Keratinocyte (primary cell): ENCODE measurements at regions not wholly inside any gene's neighbourhood (a gene's known extent, or its start where the extent isn't known, plus 50 kb on each side); places are given as distances from the start of the nearest gene placed in this dataset.

Experiments
- CTCF ChIP-seq, 3 experiments: IDR thresholded peaks in 1 of 3; conservative IDR thresholded peaks in 1 of 3; optimal IDR thresholded peaks in 1 of 3; 2 replicates in 2 of 3; 3 replicates in 1 of 3; pipeline versions ENCODE3 to v1.5.1; 2011; ENCODE audit warnings: low read length in 3 of 3, mild to moderate bottlenecking in 3 of 3, moderate library complexity in 2 of 3, control low read depth in 1 of 3, inconsistent platforms in 1 of 3; ENCODE audit not compliant: insufficient read depth in 2 of 3; ENCODE audit errors: extremely low read depth in 1 of 3
- EZH2 ChIP-seq: IDR thresholded peaks from one replicate; pipeline ENCODE4 v1.6.1; 2012; ENCODE audit warnings: inconsistent platforms, mild to moderate bottlenecking, low read length, moderate library complexity

- TF ChIP-seq CTCF (optimal IDR thresholded peaks at IDR 0.05 in 1 of 3, IDR thresholded peaks at IDR 0.05 in 1 of 3, conservative IDR thresholded peaks at IDR 0.05 in 1 of 3; ENCODE audit: extremely low read depth in 1 of 3, insufficient read depth in 2 of 3, low read length in 3 of 3): no peak
- TF ChIP-seq EZH2: no peak
Measured at GRCh38 chr4:177107288-177107921, 202.3 kb upstream of the NEIL3 start.
